Gastroesophageal sphincter (tissue), 3 donors: ENCODE measurements at regions not wholly inside any gene's neighbourhood (a gene's known extent, or its start where the extent isn't known, plus 50 kb on each side); places are given as distances from the start of the nearest gene placed in this dataset.

Source experiments
- CTCF ChIP-seq, 4 experiments: fragments of 200-600 bp in 2 of 4; fragments of 450-650 bp in 2 of 4; sonication (generic) in 1 of 4; IDR thresholded peaks; one replicate each; pipeline ENCODE4 v1.5.1; 2017 to 2019; ENCODE audit warnings: antibody characterized with exemption in 4 of 4, mild to moderate bottlenecking in 2 of 4, moderate library complexity in 2 of 4
- POLR2A ChIP-seq, 2 donors: fragments of 450-650 bp; IDR thresholded peaks; one replicate each; pipeline ENCODE4 v1.6.1; 2017; ENCODE audit warnings: antibody characterized with exemption in 2 of 2, mild to moderate bottlenecking in 2 of 2, moderate library complexity in 1 of 2
- POLR2AphosphoS5 ChIP-seq: sonication (generic); formaldehyde crosslinking; IDR thresholded peaks from one replicate; pipeline ENCODE4 v1.6.1; 2017; ENCODE audit warnings: antibody characterized with exemption

- no peak for TF ChIP-seq POLR2A (IDR thresholded peaks at IDR 0.05)
- TF ChIP-seq CTCF (IDR thresholded peaks at IDR 0.05) = no peak
- no peak for TF ChIP-seq POLR2AphosphoS5
Observed at GRCh38 chr6:114556846-114557488, 214.1 kb upstream of the HS3ST5 start.
